AG04449 (cell line): ENCODE measurements at regions not wholly inside any gene's neighbourhood (a gene's known extent, or its start where the extent isn't known, plus 50 kb on each side); places are given as distances from the start of the nearest gene placed in this dataset.
"Not testable (repeated sequence)": the region's sequence is repeated elsewhere in the genome, so short reads cannot be mapped to it uniquely, and the experiment has no call there.

Source experiments
- CTCF ChIA-PET: fragments of 350-600 bp; formaldehyde crosslinking; extraction: SDS; loops from one replicate; lab custom pipeline; 2021; ENCODE audit warnings: antibody characterized with exemption; lab: Yijun Ruan, JAX
- POLR2A ChIA-PET: fragments of 400-600, 350-600 bp; formaldehyde crosslinking; extraction: SDS; loops from one replicate; lab custom pipeline; 2020; ENCODE audit warnings: antibody characterized with exemption, inconsistent platforms; lab: Yijun Ruan, JAX
- DNase-seq: peaks from one replicate; pipeline ENCODE4 v3.0.0-alpha.2; 2010; ENCODE audit warnings: low read depth, low spot score
- H3K4me3 ChIP-seq: 2 replicates; pipeline ENCODE4 v1.5.1; 2011; ENCODE audit warnings: low read depth, mild to moderate bottlenecking, control low read depth, low read length
- TF ChIP-seq, protein P1 (sequence below): IDR thresholded peaks from one replicate; pipeline ENCODE4 v1.5.1; 2011; ENCODE audit warnings: mild to moderate bottlenecking, moderate library complexity, low read length, control low read depth, inconsistent platforms; ENCODE audit not compliant: insufficient read depth; ENCODE audit errors: missing control alignments

DNA sequence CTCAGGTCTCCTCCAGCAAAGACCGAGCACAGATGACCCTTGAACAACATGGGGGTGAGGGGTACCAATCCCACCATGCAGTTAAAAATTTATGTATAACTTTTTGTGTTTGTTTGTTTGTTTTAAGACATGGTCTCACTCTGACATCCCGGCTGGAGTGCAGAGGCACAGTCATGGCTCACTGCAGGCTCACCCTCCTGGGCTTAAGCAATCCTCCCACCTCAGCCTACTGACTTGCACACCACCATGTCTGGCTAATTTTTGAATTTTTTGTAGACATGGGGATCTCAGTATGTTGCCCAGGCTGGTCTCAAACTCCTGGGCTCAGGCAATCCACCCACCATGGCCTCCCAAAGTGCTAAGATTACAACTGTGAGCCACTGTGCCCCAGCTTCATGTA, 231.0 kb upstream of the PIK3R1 start:
- POLR2A ChIA-PET, result no interaction called here

DNA sequence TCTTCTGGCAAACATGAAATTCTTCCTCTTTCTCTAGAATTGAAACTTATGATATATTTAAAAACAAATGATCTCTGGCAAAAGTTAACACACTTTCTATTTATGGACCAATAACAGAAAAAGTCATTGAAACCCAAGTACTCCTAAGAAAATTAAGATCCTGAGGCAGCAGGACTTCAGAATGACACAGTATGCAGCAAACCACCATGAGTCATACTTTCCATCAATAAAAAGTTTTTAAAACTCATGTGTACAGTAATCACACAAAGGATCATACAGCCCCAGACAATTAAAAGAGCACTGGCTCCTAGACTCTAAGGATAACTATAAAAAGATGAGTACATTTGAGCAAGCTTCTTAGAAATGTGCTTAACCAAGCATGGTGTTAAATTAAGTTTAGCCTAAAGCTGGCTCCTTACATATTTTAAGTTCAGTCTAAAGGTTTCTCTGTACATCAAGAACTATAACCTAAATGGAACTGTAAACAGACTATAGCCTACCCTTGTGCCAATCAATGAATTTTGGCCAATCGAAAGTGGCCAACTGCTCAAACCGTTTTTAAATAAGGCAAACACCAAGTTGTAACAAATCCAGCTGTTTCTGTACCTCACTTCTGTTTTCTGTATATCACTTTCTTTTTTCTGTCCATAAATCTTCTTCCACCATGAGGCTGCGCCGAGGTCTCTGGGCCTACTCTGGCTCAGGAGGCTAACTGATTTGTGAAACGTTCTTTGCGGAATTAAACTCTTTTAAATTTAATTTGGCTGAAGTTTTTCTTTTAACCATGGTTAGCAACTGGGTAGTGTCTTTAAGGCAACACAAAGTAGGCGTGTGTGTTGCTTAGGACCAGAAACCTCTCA, 232.1 kb upstream of the PIK3R1 start:
- CTCF ChIA-PET, result no interaction called here
- peak; percentile 59 for DNase-seq
- no peak overlapping the region for H3K4me3 ChIP-seq
- POLR2A ChIA-PET, result no interaction called here
- TF ChIP-seq, protein P1, sequence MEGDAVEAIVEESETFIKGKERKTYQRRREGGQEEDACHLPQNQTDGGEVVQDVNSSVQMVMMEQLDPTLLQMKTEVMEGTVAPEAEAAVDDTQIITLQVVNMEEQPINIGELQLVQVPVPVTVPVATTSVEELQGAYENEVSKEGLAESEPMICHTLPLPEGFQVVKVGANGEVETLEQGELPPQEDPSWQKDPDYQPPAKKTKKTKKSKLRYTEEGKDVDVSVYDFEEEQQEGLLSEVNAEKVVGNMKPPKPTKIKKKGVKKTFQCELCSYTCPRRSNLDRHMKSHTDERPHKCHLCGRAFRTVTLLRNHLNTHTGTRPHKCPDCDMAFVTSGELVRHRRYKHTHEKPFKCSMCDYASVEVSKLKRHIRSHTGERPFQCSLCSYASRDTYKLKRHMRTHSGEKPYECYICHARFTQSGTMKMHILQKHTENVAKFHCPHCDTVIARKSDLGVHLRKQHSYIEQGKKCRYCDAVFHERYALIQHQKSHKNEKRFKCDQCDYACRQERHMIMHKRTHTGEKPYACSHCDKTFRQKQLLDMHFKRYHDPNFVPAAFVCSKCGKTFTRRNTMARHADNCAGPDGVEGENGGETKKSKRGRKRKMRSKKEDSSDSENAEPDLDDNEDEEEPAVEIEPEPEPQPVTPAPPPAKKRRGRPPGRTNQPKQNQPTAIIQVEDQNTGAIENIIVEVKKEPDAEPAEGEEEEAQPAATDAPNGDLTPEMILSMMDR, result no peak

More for the DNA sequence above, 231.0 kb upstream of the PIK3R1 start:
- no peak overlapping the region for H3K4me3 ChIP-seq
- DNase-seq, result no peak
- CTCF ChIA-PET, result no interaction called here
- TF ChIP-seq, protein P1, result no peak

- DNase-seq, POLR2A ChIA-PET, CTCF ChIA-PET, H3K4me3 ChIP-seq: not testable (repeated sequence)
Observed at GRCh38 chr5:67982160-67982559, 233.4 kb upstream of the PIK3R1 start.

DNA sequence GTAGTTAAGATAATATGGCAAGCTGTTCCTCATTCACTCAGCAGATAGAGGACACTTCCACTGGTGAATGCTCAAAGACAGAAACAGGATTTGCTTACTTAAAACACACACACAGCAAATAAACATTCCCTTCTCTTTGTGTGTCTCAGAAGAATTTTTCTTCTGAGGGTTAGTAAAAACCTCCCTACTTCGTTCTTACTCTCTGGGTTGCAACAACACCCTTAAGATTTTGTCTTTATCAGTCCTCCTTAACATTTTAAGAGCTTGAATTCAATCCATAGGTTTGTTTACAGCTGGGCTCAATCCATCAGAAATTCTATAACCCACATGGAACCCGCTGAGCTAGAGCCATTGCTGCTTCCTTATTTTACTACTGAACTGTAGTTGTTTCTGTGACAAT, 237.4 kb upstream of the PIK3R1 start:
- ChIA-PET CTCF (no interaction called here), POLR2A (no interaction called here)
- no peak overlapping the region for H3K4me3 ChIP-seq
- TF ChIP-seq, protein P1, result no peak
- no peak for DNase-seq

- no peak overlapping the region for H3K4me3 ChIP-seq
- TF ChIP-seq, protein P1, result no peak
- no peak for DNase-seq
- CTCF ChIA-PET, result no interaction called here
- POLR2A ChIA-PET, result no interaction called here
Observed at GRCh38 chr5:67976891-67977601, 238.5 kb upstream of the PIK3R1 start.

DNA sequence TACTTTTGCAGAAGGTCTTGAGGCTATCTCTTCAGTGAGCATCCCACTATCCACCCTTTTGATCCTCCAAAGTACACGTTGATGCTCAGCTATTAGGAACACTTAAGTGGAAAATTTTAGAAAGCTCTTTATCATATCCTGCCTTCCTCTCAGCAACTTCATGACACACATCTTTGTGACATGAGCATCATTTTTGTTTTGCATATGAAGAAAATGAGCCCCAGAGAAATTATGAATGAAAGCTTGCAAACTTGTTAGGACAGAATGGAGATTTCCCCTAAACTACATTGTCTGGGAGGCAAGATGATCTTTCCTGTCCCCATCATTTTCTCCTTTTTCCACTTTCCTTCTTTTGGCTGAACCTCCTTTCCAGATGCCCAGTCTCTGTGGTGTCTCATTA, 239.4 kb upstream of the PIK3R1 start:
- CTCF ChIA-PET, result no interaction called here
- POLR2A ChIA-PET, result no interaction called here
- no peak for DNase-seq
- TF ChIP-seq, protein P1, result no peak
- H3K4me3 ChIP-seq, result no peak overlapping the region
